ENCODE measurements at regions not wholly inside any gene's neighbourhood (a gene's known extent, or its start where the extent isn't known, plus 50 kb on each side); places are given as distances from the start of the nearest gene placed in this dataset.

DNA sequence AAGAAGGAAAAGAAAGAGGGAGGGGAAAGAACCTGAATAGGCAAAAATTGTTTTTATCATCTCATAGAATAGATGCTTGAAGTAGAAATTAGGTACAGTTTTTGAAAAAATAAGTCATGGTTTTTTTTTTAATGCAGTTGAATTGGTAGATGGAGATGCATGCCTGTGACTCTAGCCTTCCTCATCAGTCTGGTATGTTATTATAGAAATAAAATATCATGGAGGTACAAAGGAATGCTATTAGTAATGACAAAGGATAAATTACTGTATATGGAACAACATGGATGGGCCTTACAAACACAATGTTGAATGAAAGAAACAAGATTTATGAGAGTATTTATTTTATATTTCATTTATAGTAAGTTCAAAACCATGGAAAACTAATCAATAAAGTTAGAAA, 162.4 kb upstream of the GALNT15 start:
- TF ChIP-seq SUZ12 (IDR thresholded peaks at IDR 0.05; ENCODE audit: extremely low read depth, insufficient read depth, insufficient read length) (no peak), YY1 (IDR thresholded peaks at IDR 0.05; ENCODE audit: insufficient read depth, insufficient read length) (no peak), ZNF274 (IDR thresholded peaks at IDR 0.05; ENCODE audit: low read depth, low read length) (no peak)
